ENCODE measurements at regions not wholly inside any gene's neighbourhood (a gene's known extent, or its start where the extent isn't known, plus 50 kb on each side); places are given as distances from the start of the nearest gene placed in this dataset.

GRCh38 chr5:81866994-81867393 lies 104.8 kb upstream of the ATG10 start:
- TF ChIP-seq CTCF (IDR thresholded peaks at IDR 0.05) (no peak), EP300 (IDR thresholded peaks at IDR 0.05) (no peak)
